ENCODE measurements at regions not wholly inside any gene's neighbourhood (a gene's known extent, or its start where the extent isn't known, plus 50 kb on each side); places are given as distances from the start of the nearest gene placed in this dataset.
"Not testable (repeated sequence)": the region's sequence is repeated elsewhere in the genome, so short reads cannot be mapped to it uniquely, and the experiment has no call there.

- no peaks in the 10 kb centered on the region for H3K36me3 Mint-ChIP-seq (ENCODE audit: low read depth)
- no peak overlapping the region for H3K4me3 Mint-ChIP-seq
- peaks cover 6% of the 10 kb centered on the region for H3K27me3 Mint-ChIP-seq (ENCODE audit: low read depth)
- H3K9me3 Mint-ChIP-seq = no peaks in the 10 kb centered on the region
- no peak for TF ChIP-seq CTCF (IDR thresholded peaks at IDR 0.05; ENCODE audit: unreplicated experiment in 3 of 3)
- no peak overlapping the region for H3K27ac Mint-ChIP-seq
- H3K4me1 Mint-ChIP-seq = no peaks in the 10 kb centered on the region
Observed at GRCh38 chr6:90687775-90688380, 101.0 kb upstream of the MAP3K7 start.

- peaks cover 14% of the 10 kb centered on the region for H3K4me1 Mint-ChIP-seq
- no peak overlapping the region for H3K27ac Mint-ChIP-seq
- no peak for TF ChIP-seq CTCF (IDR thresholded peaks at IDR 0.05; ENCODE audit: unreplicated experiment in 3 of 3)
- no peaks in the 10 kb centered on the region for H3K36me3 Mint-ChIP-seq (ENCODE audit: low read depth)
- no peaks in the 10 kb centered on the region for H3K9me3 Mint-ChIP-seq
- no peaks in the 10 kb centered on the region for H3K27me3 Mint-ChIP-seq (ENCODE audit: low read depth)
- H3K4me3 Mint-ChIP-seq = no peak overlapping the region
Observed at GRCh38 chr6:90681863-90682262, 95.0 kb upstream of the MAP3K7 start.

GRCh38 chr6:90678049-90678779 is 91.3 kb upstream of the MAP3K7 start:
- Mint-ChIP-seq H3K27me3 (ENCODE audit: low read depth) (peaks cover 14% of the 10 kb centered on the region), H3K27ac (peak overlapping the region in 2 of 3 experiments; percentile 18 to 38), H3K36me3 (ENCODE audit: low read depth) (no peaks in the 10 kb centered on the region), H3K4me1 (peaks cover 26% of the 10 kb centered on the region), H3K4me3 (no peak overlapping the region), H3K9me3 (no peaks in the 10 kb centered on the region)
- TF ChIP-seq CTCF (IDR thresholded peaks at IDR 0.05; ENCODE audit: unreplicated experiment in 3 of 3) = no peak

- TF ChIP-seq CTCF (IDR thresholded peaks at IDR 0.05; ENCODE audit: unreplicated experiment in 3 of 3) = no peak
- Mint-ChIP-seq H3K4me3 (no peak overlapping the region), H3K4me1 (peaks cover 26% of the 10 kb centered on the region), H3K9me3 (no peaks in the 10 kb centered on the region), H3K27ac (peak overlapping the region in 2 of 3 experiments; percentile 18 to 78), H3K36me3 (ENCODE audit: low read depth) (no peaks in the 10 kb centered on the region), H3K27me3 (ENCODE audit: low read depth) (peaks cover 14% of the 10 kb centered on the region)
Observed at GRCh38 chr6:90677440-90677839, 90.6 kb upstream of the MAP3K7 start.

GRCh38 chr6:90676516-90677300 is 89.8 kb upstream of the MAP3K7 start:
- no peak for TF ChIP-seq CTCF (IDR thresholded peaks at IDR 0.05; ENCODE audit: unreplicated experiment in 3 of 3)
- peaks cover 20% of the 10 kb centered on the region for H3K27me3 Mint-ChIP-seq (ENCODE audit: low read depth)
- H3K4me1 Mint-ChIP-seq = peaks cover 26% of the 10 kb centered on the region
- H3K4me3 Mint-ChIP-seq = no peak overlapping the region
- peak overlapping the region in 2 of 3 experiments; percentile 18 to 78 for H3K27ac Mint-ChIP-seq
- no peaks in the 10 kb centered on the region for H3K36me3 Mint-ChIP-seq (ENCODE audit: low read depth)
- H3K9me3 Mint-ChIP-seq = no peaks in the 10 kb centered on the region

GRCh38 chr6:90675107-90675506 is 88.2 kb upstream of the MAP3K7 start:
- H3K27ac Mint-ChIP-seq = peak overlapping the region in 1 of 3 experiments; percentile 30
- peaks cover 22% of the 10 kb centered on the region for H3K27me3 Mint-ChIP-seq (ENCODE audit: low read depth)
- H3K4me1 Mint-ChIP-seq = peaks cover 26% of the 10 kb centered on the region
- H3K4me3 Mint-ChIP-seq; H3K9me3 Mint-ChIP-seq; H3K36me3 Mint-ChIP-seq (ENCODE audit: low read depth): not testable (repeated sequence)

GRCh38 chr6:90674077-90674476 is 87.2 kb upstream of the MAP3K7 start:
- not testable (repeated sequence) for H3K36me3 Mint-ChIP-seq (ENCODE audit: low read depth); H3K9me3 Mint-ChIP-seq; H3K4me3 Mint-ChIP-seq
- Mint-ChIP-seq H3K27ac (peak overlapping the region in 1 of 3 experiments; percentile 3), H3K27me3 (ENCODE audit: low read depth) (peaks cover 22% of the 10 kb centered on the region), H3K4me1 (peaks cover 26% of the 10 kb centered on the region)

Measured in nephron (organoid).